A549 (cell line): ENCODE measurements at regions not wholly inside any gene's neighbourhood (a gene's known extent, or its start where the extent isn't known, plus 50 kb on each side); places are given as distances from the start of the nearest gene placed in this dataset.

Experiments used
- FOSL2 ChIP-seq, 2 experiments: fragments of 450-650 bp in 1 of 2; fragments of >200 bp in 1 of 2; sonication (Bioruptor Twin) in 1 of 2; formaldehyde crosslinking; IDR thresholded peaks; 2 replicates each; pipeline versions ENCODE4 v1.5.0 to v1.6.1; 2016 to 2020; ENCODE audit warnings: mild to moderate bottlenecking in 1 of 2, moderate library complexity in 1 of 2
- PHF8 ChIP-seq: fragments of 200-600 bp; sonication (generic); IDR thresholded peaks from 2 replicates; pipeline ENCODE4 v1.6.1; 2016; ENCODE audit warnings: low read depth, mild to moderate bottlenecking, antibody characterized with exemption, moderate library complexity, borderline replicate concordance
- RFX5 ChIP-seq: fragments of 450-650 bp; IDR thresholded peaks from 2 replicates; pipeline ENCODE4 v1.7.1; 2014; ENCODE audit warnings: antibody characterized with exemption, mild to moderate bottlenecking, moderate library complexity
- SMC3 ChIP-seq: fragments of >200 bp; sonication (Bioruptor Twin); formaldehyde crosslinking; IDR thresholded peaks from 3 replicates; pipeline ENCODE4 v1.6.1; 2018; ENCODE audit warnings: inconsistent platforms
- TF ChIP-seq, protein P1 (sequence below): fragments of >200 bp; sonication (Bioruptor Twin); formaldehyde crosslinking; IDR thresholded peaks from 3 replicates; pipeline ENCODE4 v1.5.1; 2016
- TF ChIP-seq, protein P2 (sequence below): fragments of 200-600 bp; sonication (generic); IDR thresholded peaks from 2 replicates; pipeline ENCODE4 v1.6.1; 2016; ENCODE audit warnings: antibody characterized with exemption, mild to moderate bottlenecking, moderate library complexity

DNA sequence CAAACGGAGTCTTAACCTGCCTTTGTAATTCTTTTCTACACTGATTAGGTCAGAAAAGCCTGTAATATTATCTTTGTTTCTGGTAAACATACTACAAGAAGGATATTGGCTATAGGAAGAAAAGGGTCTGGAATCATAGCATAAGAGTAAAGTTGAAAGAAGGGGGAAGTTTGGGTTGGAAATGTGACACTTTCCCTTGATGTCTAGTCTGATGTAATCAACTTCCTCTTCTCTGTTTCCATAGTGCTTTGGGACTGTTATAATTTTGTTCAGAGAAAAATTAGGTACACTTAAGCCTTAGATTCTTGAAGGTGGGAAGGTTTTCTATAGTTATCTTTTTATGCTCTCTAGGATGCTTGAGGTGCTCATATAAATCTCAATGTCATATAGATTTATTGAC, 322.2 kb downstream of the AEBP2 start:
- TF ChIP-seq FOSL2 (IDR thresholded peaks at IDR 0.05) (no peak), FOSL2 (CRISPR knock-in tag; IDR thresholded peaks at IDR 0.05) (no peak), PHF8 (no peak), SMC3 (no peak), RFX5 (no peak)
- TF ChIP-seq, protein P1, sequence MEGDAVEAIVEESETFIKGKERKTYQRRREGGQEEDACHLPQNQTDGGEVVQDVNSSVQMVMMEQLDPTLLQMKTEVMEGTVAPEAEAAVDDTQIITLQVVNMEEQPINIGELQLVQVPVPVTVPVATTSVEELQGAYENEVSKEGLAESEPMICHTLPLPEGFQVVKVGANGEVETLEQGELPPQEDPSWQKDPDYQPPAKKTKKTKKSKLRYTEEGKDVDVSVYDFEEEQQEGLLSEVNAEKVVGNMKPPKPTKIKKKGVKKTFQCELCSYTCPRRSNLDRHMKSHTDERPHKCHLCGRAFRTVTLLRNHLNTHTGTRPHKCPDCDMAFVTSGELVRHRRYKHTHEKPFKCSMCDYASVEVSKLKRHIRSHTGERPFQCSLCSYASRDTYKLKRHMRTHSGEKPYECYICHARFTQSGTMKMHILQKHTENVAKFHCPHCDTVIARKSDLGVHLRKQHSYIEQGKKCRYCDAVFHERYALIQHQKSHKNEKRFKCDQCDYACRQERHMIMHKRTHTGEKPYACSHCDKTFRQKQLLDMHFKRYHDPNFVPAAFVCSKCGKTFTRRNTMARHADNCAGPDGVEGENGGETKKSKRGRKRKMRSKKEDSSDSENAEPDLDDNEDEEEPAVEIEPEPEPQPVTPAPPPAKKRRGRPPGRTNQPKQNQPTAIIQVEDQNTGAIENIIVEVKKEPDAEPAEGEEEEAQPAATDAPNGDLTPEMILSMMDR: no peak
- TF ChIP-seq, protein P2, sequence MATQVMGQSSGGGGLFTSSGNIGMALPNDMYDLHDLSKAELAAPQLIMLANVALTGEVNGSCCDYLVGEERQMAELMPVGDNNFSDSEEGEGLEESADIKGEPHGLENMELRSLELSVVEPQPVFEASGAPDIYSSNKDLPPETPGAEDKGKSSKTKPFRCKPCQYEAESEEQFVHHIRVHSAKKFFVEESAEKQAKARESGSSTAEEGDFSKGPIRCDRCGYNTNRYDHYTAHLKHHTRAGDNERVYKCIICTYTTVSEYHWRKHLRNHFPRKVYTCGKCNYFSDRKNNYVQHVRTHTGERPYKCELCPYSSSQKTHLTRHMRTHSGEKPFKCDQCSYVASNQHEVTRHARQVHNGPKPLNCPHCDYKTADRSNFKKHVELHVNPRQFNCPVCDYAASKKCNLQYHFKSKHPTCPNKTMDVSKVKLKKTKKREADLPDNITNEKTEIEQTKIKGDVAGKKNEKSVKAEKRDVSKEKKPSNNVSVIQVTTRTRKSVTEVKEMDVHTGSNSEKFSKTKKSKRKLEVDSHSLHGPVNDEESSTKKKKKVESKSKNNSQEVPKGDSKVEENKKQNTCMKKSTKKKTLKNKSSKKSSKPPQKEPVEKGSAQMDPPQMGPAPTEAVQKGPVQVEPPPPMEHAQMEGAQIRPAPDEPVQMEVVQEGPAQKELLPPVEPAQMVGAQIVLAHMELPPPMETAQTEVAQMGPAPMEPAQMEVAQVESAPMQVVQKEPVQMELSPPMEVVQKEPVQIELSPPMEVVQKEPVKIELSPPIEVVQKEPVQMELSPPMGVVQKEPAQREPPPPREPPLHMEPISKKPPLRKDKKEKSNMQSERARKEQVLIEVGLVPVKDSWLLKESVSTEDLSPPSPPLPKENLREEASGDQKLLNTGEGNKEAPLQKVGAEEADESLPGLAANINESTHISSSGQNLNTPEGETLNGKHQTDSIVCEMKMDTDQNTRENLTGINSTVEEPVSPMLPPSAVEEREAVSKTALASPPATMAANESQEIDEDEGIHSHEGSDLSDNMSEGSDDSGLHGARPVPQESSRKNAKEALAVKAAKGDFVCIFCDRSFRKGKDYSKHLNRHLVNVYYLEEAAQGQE: no peak
